ENCODE measurements at regions not wholly inside any gene's neighbourhood (a gene's known extent, or its start where the extent isn't known, plus 50 kb on each side); places are given as distances from the start of the nearest gene placed in this dataset.
A peak's percentile ranks its signal among the peaks of the same experiment; 100 is the strongest.
"Not testable (repeated sequence)": the region's sequence is repeated elsewhere in the genome, so short reads cannot be mapped to it uniquely, and the experiment has no call there.

DNA sequence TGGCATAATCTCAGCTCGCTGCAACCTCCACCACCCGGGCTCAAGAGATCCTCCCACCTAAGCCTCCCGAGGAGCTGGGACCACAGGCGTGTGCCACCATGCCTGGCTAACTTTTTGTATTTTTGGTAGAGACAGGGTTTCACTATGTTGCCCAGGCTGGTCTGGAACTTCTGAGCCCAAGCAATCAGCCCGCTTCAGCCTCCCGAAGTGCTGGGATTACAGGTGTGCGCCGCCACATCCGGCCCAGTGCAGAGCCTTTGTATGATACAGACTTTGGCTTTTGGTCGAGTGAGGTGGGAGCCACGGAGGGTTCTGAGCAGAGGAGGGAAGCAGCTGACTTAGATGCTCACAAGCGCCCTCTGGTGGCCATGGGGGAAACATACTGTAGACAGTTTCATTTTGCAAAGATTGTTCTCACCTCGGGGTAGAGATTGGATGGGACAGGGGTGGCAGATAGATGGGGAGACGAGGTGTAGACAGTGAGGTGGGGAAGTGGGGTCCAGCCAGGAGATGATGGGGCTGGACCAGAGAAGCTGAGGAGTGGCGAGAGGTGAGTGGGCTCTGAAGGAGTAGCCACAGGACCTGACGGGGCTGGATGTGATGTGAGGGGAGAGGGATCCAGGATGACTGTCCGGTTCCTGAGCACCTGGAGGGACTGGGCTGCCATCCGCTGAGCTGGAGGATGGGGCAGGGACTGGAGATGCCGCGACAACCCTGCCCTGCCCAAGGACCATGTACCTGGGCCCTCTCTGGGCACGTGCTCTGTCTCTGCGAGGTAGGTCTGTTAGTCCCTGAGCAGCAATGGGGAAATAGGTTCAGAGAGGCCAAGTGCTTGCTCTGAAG is 105.1 kb downstream of the CRLF3 start:
- DNase-seq (ENCODE audit: low read depth): peak; percentile 66
- TF ChIP-seq, protein P1, sequence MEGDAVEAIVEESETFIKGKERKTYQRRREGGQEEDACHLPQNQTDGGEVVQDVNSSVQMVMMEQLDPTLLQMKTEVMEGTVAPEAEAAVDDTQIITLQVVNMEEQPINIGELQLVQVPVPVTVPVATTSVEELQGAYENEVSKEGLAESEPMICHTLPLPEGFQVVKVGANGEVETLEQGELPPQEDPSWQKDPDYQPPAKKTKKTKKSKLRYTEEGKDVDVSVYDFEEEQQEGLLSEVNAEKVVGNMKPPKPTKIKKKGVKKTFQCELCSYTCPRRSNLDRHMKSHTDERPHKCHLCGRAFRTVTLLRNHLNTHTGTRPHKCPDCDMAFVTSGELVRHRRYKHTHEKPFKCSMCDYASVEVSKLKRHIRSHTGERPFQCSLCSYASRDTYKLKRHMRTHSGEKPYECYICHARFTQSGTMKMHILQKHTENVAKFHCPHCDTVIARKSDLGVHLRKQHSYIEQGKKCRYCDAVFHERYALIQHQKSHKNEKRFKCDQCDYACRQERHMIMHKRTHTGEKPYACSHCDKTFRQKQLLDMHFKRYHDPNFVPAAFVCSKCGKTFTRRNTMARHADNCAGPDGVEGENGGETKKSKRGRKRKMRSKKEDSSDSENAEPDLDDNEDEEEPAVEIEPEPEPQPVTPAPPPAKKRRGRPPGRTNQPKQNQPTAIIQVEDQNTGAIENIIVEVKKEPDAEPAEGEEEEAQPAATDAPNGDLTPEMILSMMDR (conservative IDR thresholded peaks at IDR 0.05; ENCODE audit: control insufficient read depth, insufficient read depth, low read depth, low read length): peak; percentile 61
- not testable (repeated sequence) for H3K4me3 ChIP-seq (ENCODE audit: control insufficient read depth, low read depth, low read length)

DNA sequence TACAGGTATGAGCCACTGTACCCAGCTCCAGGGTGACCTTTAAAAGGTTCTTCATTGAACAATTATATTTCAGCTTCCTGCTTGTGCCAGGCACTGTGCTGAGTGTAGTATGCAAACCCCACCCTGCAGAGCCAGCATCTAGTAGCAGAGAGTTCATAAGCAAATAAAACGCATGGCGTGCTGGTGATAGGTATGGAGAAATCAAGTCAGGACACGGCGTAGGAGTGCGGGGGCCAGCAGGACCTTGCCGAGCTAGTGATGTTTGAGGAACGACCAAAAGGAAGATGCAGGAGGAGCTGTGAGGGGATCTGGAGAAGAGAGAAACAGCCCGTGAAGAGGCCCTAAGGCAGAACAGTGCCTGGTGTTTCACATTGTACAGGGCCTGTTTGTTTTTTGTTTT is 105.8 kb downstream of the CRLF3 start:
- H3K4me3 ChIP-seq (ENCODE audit: control insufficient read depth, low read depth, low read length); DNase-seq (ENCODE audit: low read depth): not testable (repeated sequence)

DNA sequence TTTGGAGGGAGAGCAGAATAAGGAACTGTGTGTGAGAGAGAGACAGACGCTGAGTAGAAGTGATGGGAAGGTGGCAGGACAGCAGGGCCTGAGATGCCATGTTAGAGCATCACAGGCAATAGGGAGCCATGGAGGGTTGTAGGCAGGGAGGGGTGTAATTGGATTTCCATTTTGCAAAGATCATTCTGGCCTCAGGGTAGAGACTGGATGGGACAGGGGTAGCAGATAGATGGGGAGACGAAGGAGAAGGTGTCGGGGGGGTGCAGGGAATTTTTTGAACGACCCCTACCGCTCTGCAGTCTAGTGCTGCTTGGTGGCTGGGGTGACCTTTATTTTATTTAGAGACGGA is 106.4 kb downstream of the CRLF3 start:
- not testable (repeated sequence) for DNase-seq (ENCODE audit: low read depth)

DNA sequence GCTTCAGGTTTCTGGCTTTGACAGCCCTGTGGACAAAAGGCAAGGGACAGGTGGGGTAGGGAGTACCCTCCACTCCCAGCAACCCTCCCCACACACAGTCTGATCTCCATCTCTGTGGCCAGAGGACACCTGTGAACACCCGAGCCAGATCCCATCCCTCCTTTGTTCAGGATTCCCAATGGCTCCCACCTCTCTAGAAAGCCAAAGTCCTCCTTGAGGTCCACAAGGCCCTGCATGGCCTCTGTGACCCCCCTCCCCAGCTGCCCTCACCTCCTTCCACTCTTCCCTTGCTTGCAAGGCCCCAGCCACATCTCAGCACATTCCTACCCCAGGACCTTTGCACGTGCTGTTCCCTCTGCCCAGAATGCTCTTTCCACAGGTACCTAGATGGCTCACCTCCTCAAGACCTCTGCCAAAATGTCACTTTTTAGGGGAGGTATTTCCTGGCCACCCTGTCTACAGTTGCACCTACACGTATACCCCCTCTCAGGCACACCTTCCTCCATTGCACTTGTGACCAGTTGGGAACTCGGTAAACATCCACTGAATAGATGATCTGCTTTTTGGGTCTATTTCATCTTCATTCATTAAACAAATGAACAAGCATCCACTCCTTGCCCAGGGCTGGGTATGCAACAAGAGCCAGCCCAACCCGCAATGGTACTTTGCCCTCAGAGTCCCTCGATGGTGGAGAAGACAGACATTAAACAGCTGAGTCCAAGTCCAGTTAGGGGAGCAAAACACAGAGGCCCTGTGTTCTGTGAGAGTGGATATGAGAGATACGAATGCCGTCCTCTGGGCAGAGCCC is 107.0 kb downstream of the CRLF3 start:
- H3K4me3 ChIP-seq (ENCODE audit: control insufficient read depth, low read depth, low read length): no peak overlapping the region
- TF ChIP-seq, protein P1 (conservative IDR thresholded peaks at IDR 0.05; ENCODE audit: control insufficient read depth, insufficient read depth, low read depth, low read length): no peak
- no peak for DNase-seq (ENCODE audit: low read depth)

More for the DNA sequence above, 106.4 kb downstream of the CRLF3 start:
- H3K4me3 ChIP-seq (ENCODE audit: control insufficient read depth, low read depth, low read length): not testable (repeated sequence)

DNA sequence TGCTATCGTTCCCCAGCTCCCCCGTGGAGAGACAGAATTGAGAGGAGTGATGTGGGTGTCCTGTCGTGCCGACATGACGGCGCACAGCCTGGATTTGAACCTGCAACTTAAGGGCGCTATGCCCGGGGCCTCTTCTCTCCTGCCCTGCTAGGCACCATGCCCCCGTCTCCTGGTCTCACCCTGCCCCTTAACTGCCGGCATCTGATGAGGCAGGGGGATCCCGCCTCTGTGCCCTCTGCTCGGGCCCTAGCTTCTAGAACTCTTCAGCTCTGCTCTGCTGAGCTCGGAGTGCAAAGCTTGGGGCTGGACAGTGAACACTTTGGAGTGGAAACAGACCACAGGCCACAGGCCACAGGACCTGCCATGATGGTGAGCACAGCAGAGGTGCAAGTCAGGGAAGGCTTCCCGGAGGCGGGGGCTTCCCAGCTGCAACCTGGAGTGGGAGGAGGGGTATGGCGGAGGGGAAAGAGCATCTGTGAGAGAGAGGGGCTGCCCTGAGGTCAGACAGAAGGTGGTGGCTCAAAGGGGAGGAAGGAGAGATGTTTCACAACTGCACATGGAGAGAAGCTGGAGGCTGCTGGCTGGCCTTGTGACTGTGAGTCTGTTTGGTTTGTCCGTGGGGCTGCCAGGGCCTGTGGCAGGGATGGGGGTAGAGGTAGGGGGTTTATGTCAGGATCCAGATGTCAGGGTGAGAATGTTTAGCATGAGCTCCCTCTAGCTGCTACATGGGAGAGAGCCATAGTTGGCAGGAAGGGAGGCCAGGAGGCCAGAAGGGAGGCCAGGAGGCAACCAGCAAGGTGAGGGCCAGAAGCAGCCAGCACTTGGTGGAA is 107.8 kb downstream of the CRLF3 start:
- TF ChIP-seq, protein P1 (conservative IDR thresholded peaks at IDR 0.05; ENCODE audit: control insufficient read depth, insufficient read depth, low read depth, low read length): peak; percentile 21
- H3K4me3 ChIP-seq (ENCODE audit: control insufficient read depth, low read depth, low read length): no peak overlapping the region
- peak; percentile 40 for DNase-seq (ENCODE audit: low read depth)

DNA sequence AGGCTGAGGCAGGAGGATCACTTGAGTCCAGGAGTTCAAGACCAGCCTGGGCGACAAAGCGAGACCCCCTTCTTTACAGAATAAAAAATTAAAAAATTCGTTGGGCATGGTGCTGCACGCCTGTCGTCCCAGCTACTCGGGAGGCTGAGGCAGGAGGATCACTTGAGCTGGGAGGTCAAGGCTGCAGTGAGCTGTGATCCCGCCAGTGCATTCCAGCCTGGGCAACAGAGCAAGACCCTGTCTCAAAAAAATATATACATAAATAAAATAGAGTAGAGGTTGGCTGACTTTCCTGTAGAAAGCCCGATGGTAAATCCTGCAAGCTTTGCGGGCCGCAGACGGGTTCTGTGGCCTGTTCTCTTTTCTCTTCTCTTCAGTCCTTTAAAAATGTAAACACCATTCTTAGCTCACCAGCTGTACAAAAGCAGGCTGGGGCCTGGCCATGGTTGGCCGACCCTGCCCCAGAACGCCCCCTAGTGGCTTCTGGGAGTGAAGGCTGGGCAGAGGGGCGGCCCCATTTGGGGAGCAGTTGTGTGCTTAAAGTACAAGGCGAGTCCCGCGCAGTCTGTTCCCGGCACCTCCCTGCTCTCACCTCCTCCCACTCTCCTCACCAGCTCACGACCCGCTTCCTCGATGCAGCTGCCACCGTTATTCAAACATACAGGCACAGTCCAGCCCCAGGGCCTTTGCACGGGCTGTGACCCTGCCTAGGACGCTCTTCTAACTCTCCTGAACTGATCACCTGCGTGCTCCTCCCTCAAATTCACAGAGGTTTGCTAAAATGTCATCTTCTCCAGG is 109.5 kb downstream of the CRLF3 start:
- not testable (repeated sequence) for H3K4me3 ChIP-seq (ENCODE audit: control insufficient read depth, low read depth, low read length)
- peak; percentile 47 for DNase-seq (ENCODE audit: low read depth)
- TF ChIP-seq, protein P1 (conservative IDR thresholded peaks at IDR 0.05; ENCODE audit: control insufficient read depth, insufficient read depth, low read depth, low read length): peak; percentile 43

DNA sequence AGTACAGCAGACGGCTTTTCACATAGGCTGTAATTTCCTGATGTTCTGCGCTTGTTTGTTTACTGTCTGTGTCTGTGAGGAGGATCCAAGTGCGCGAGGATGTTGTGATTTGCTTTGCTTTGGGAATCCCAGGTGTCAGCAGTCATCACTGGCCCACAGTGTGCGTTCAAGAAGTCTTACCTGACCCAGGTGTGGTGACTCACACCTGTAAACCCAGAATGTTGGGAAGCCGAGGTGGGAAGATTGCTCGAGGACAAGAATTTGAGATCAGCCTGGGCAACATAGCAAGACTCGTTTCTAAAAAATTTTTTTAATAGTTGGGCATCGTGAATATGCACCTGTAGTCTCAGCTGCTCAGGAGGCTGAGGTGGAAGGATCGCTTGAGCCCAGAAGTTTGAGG is 110.7 kb downstream of the CRLF3 start:
- not testable (repeated sequence) for DNase-seq (ENCODE audit: low read depth); H3K4me3 ChIP-seq (ENCODE audit: control insufficient read depth, low read depth, low read length)

DNA sequence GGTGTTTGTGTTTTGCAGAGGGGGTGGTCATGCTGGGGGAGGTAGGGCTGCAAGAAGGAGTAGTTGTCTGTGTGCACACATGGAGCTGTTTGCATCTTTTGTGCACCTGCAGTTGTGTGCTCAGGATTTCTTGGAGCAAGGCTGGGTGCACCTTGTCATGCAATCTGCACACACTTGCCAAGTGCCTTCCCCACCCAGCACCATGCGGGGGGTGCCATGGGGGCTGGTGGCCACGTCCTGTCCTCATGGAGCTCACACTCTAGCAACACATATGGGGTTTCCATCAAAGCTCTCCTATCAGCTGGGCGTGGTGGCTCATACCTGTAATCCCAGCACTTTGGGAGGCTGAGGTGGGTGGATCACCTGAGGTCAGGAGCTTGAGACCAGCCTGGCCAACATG is 111.6 kb downstream of the CRLF3 start:
- H3K4me3 ChIP-seq (ENCODE audit: control insufficient read depth, low read depth, low read length); DNase-seq (ENCODE audit: low read depth): not testable (repeated sequence)

DNA sequence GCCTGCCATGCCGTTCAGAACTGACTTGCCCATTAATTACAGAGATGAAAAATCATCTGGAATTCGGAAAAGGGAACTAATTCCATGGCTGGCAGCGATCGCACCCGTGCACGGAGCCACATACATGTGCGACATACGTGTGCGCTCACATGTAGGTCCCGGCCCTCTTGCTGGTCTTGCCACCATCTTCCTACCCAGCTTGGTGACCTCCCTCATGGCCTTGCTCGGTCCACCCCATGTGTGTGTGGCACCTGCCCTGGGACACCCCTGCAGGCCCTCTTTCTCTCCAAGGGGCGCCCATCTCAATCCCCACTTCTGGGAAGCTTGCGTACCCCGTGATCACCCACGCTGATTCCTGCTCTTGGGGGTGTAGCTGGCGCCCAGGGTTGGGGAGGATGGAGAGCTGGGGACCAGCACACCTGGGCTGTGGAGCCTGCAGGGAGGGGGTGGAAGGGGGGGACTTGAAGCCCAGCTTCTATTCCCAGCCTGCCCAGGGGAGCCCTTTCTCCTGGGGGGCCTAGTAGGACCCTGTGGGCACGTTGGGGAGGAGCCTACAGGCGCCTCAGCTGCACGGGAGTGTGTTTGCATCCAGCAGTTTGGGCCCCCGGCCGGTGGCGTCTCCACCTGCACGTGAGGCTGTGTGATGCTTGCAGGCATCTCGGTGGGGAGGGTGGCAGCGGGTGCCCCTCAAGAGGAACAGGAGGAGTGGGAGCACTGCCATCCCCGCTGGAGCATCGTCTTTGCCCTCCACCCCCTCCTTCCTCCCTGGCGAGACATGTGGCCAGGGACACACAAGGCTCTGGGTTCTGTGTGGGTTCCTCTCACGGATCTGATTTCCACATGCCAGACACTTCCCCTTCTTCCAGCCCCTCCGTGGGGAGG is 112.6 kb downstream of the CRLF3 start:
- not testable (repeated sequence) for DNase-seq (ENCODE audit: low read depth); H3K4me3 ChIP-seq (ENCODE audit: control insufficient read depth, low read depth, low read length)

DNA sequence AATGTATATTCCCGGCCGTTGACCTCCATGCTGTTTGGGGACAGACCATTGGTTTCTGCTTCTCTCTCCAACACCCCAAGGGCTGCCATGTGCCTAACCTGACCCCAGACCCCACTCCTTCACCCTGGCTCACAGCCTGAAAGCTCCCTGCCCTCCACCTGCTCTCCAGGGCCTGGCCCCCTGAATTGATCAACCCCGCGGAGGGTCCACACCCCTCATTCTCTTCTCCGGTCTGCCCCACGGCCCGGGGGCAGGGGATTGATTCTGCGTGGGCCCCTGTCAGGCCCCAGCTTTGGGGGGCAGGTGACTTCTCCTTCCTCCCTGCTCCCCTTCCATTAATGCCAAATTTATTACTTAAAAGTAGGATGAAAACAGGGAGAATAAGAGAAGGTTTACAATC is 113.3 kb downstream of the CRLF3 start:
- not testable (repeated sequence) for DNase-seq (ENCODE audit: low read depth)
- H3K4me3 ChIP-seq (ENCODE audit: control insufficient read depth, low read depth, low read length): peak overlapping the region; percentile 50

All from fibroblast of mammary gland (primary cell).